ENCODE measurements at regions not wholly inside any gene's neighbourhood (a gene's known extent, or its start where the extent isn't known, plus 50 kb on each side); places are given as distances from the start of the nearest gene placed in this dataset.

- intact Hi-C loops (cut with micrococcal nuclease; ENCODE audit: unreplicated experiment), result no loop called here
- TF ChIP-seq EZH2 (IDR thresholded peaks at IDR 0.05; ENCODE audit: low read depth), result no peak
- no peak for TF ChIP-seq CTCF (conservative IDR thresholded peaks at IDR 0.05)
Observed at GRCh38 chr3:152891678-152892077, 56.7 kb downstream of the P2RY1 start.

GRCh38 chr3:152892446-152892845, 57.5 kb downstream of the P2RY1 start:
- Histone ChIP-seq H3K9me2 (ENCODE audit: insufficient read depth) (no peaks in the 10 kb centered on the region), H3K4me2 (no peak overlapping the region), H3K79me2 (ENCODE audit: low read depth) (no peaks in the 10 kb centered on the region), H3F3A (ENCODE audit: insufficient read depth, low read depth) (no peaks in the 10 kb centered on the region), H3K4me1 (replicated peaks; ENCODE audit: insufficient read depth) (no peaks in the 10 kb centered on the region), H3K27ac (no peak overlapping the region), H3K9me3 (ENCODE audit: insufficient read depth, low read depth) (no peaks in the 10 kb centered on the region), H3K36me3 (ENCODE audit: low read depth) (no peaks in the 10 kb centered on the region), H2AFZ (no peak overlapping the region), H3K4me3 (no peak overlapping the region), H3K27me3 (ENCODE audit: insufficient read depth, low read depth) (no peaks in the 10 kb centered on the region), H4K20me1 (ENCODE audit: insufficient read depth) (no peaks in the 10 kb centered on the region)
- no peak for TF ChIP-seq CTCF (conservative IDR thresholded peaks at IDR 0.05)
- TF ChIP-seq EZH2 (IDR thresholded peaks at IDR 0.05; ENCODE audit: low read depth), result no peak
- intact Hi-C loops (cut with micrococcal nuclease; ENCODE audit: unreplicated experiment), result no loop called here
- ChIA-PET CTCF (no interaction called here), POLR2A (ENCODE audit: unreplicated experiment) (interaction anchor here (0.6 kb wide), 1 partner anchor 17 kb away, joined by 3 read pairs; no protein-coding TSS in a partner anchor)
- no TSS peak for BruUV-seq (replicated peaks)
- DNase-seq, result no peak

More at GRCh38 chr3:152891678-152892077, 56.7 kb downstream of the P2RY1 start:
- no peak overlapping the region for H3K4me3 ChIP-seq
- no peaks in the 10 kb centered on the region for H3K36me3 ChIP-seq (ENCODE audit: low read depth)
- H3K27me3 ChIP-seq (ENCODE audit: insufficient read depth, low read depth), result no peaks in the 10 kb centered on the region
- CTCF ChIA-PET, result no interaction called here
- no peaks in the 10 kb centered on the region for H3F3A ChIP-seq (ENCODE audit: insufficient read depth, low read depth)
- H2AFZ ChIP-seq, result no peak overlapping the region
- no peak overlapping the region for H3K4me2 ChIP-seq
- no peaks in the 10 kb centered on the region for H3K9me3 ChIP-seq (ENCODE audit: insufficient read depth, low read depth)
- H3K9me2 ChIP-seq (ENCODE audit: insufficient read depth), result no peaks in the 10 kb centered on the region
- DNase-seq, result no peak
- no TSS peak for BruUV-seq (replicated peaks)
- no peaks in the 10 kb centered on the region for H3K79me2 ChIP-seq (ENCODE audit: low read depth)
- POLR2A ChIA-PET (ENCODE audit: unreplicated experiment), result interaction anchor here (0.6 kb wide), 2 partner anchors 16 to 39 kb away, joined by 3 read pairs; no protein-coding TSS in a partner anchor
- H3K27ac ChIP-seq, result no peak overlapping the region
- no peaks in the 10 kb centered on the region for H4K20me1 ChIP-seq (ENCODE audit: insufficient read depth)
- no peaks in the 10 kb centered on the region for H3K4me1 ChIP-seq (replicated peaks; ENCODE audit: insufficient read depth)

GRCh38 chr3:152893647-152894046, 58.7 kb downstream of the P2RY1 start:
- H3F3A ChIP-seq (ENCODE audit: insufficient read depth, low read depth), result no peaks in the 10 kb centered on the region
- H3K4me1 ChIP-seq (replicated peaks; ENCODE audit: insufficient read depth), result no peaks in the 10 kb centered on the region
- no peaks in the 10 kb centered on the region for H3K9me2 ChIP-seq (ENCODE audit: insufficient read depth)
- H3K9me3 ChIP-seq (ENCODE audit: insufficient read depth, low read depth), result no peaks in the 10 kb centered on the region
- intact Hi-C loops (cut with micrococcal nuclease; ENCODE audit: unreplicated experiment), result no loop called here
- H3K36me3 ChIP-seq (ENCODE audit: low read depth), result no peaks in the 10 kb centered on the region
- ChIA-PET POLR2A (ENCODE audit: unreplicated experiment) (no interaction called here), CTCF (no interaction called here)
- H4K20me1 ChIP-seq (ENCODE audit: insufficient read depth), result no peaks in the 10 kb centered on the region
- H3K4me3 ChIP-seq, result no peak overlapping the region
- H3K27ac ChIP-seq, result no peak overlapping the region
- H3K27me3 ChIP-seq (ENCODE audit: insufficient read depth, low read depth), result no peaks in the 10 kb centered on the region
- H3K79me2 ChIP-seq (ENCODE audit: low read depth), result no peaks in the 10 kb centered on the region
- no peak overlapping the region for H2AFZ ChIP-seq
- TF ChIP-seq EZH2 (IDR thresholded peaks at IDR 0.05; ENCODE audit: low read depth) (no peak), CTCF (conservative IDR thresholded peaks at IDR 0.05) (no peak)
- BruUV-seq (replicated peaks), result no TSS peak
- H3K4me2 ChIP-seq, result no peak overlapping the region
- DNase-seq, result no peak

All from PC-9 (cell line).